Prostate gland (tissue), 1 donor: ENCODE measurements at regions not wholly inside any gene's neighbourhood (a gene's known extent, or its start where the extent isn't known, plus 50 kb on each side); places are given as distances from the start of the nearest gene placed in this dataset.

Experiments
- POLR2A ChIP-seq: fragments of 450-650 bp; IDR thresholded peaks from one replicate; pipeline ENCODE4 v1.6.1; 2016; ENCODE audit warnings: antibody characterized with exemption, mild to moderate bottlenecking
- POLR2AphosphoS5 ChIP-seq: sonication (generic); formaldehyde crosslinking; IDR thresholded peaks from one replicate; pipeline ENCODE4 v1.6.1; 2017; ENCODE audit warnings: antibody characterized with exemption

DNA sequence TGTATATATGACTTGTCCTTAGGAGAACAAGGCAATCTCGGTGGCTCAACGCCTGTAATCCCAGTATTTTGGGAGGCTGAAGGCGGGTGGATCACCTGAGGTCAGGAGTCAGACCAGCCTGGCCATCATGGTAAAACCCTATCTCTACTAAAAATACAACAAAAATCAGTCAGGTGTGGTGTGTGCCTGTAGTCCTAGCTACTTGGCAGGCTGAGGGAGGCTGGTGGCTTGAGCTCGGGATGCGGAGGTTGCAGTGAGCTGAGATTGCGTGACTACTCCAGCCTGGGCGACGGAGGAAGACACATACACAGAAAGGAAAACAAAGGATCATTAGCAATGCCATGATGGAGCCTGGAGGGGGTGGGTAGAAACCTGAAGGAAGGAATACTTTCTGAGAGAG lies 166.6 kb upstream of the RREB1 start:
- TF ChIP-seq POLR2AphosphoS5 (no peak), POLR2A (no peak)
